Fibroblast of the aortic adventitia (primary cell): ENCODE measurements at regions not wholly inside any gene's neighbourhood (a gene's known extent, or its start where the extent isn't known, plus 50 kb on each side); places are given as distances from the start of the nearest gene placed in this dataset.

Source experiments
- DNase-seq: peaks from one replicate; pipeline ENCODE4 v3.0.0-alpha.2; 2010; ENCODE audit warnings: low read depth
- H3K4me3 ChIP-seq: 2 replicates; pipeline ENCODE4 v1.5.1; 2011; ENCODE audit warnings: low read depth, mild to moderate bottlenecking, control low read depth, low read length, moderate library complexity
- CTCF ChIP-seq: IDR thresholded peaks from 2 replicates; pipeline ENCODE4 v1.5.1; 2011; ENCODE audit warnings: mild to moderate bottlenecking, low read length, control low read depth, inconsistent platforms; ENCODE audit not compliant: insufficient read depth

- no peak for DNase-seq
Measured at GRCh38 chr2:31710121-31710520, 129.4 kb upstream of the SRD5A2 start.

GRCh38 chr2:31707992-31708391 lies 127.3 kb upstream of the SRD5A2 start:
- no peak overlapping the region for H3K4me3 ChIP-seq
- no peak for DNase-seq
- no peak for TF ChIP-seq CTCF

More at GRCh38 chr2:31710121-31710520, 129.4 kb upstream of the SRD5A2 start:
- H3K4me3 ChIP-seq = no peak overlapping the region
- TF ChIP-seq CTCF = no peak

- no peak overlapping the region for H3K4me3 ChIP-seq
- DNase-seq = no peak
- no peak for TF ChIP-seq CTCF
Measured at GRCh38 chr2:31704561-31705212, 123.9 kb upstream of the SRD5A2 start.

- no peak for DNase-seq
Measured at GRCh38 chr2:31703253-31703652, 122.5 kb upstream of the SRD5A2 start.

GRCh38 chr2:31698722-31699121 lies 118.0 kb upstream of the SRD5A2 start:
- DNase-seq = no peak
- H3K4me3 ChIP-seq = no peak overlapping the region
- TF ChIP-seq CTCF = no peak

More at GRCh38 chr2:31703253-31703652, 122.5 kb upstream of the SRD5A2 start:
- H3K4me3 ChIP-seq = no peak overlapping the region
- no peak for TF ChIP-seq CTCF

GRCh38 chr2:31696068-31696467 lies 115.3 kb upstream of the SRD5A2 start:
- H3K4me3 ChIP-seq = no peak overlapping the region
- no peak for TF ChIP-seq CTCF
- DNase-seq = no peak

GRCh38 chr2:31694444-31694843 lies 113.7 kb upstream of the SRD5A2 start:
- no peak overlapping the region for H3K4me3 ChIP-seq
- DNase-seq = peak; percentile 4
- no peak for TF ChIP-seq CTCF
